ENCODE measurements at regions not wholly inside any gene's neighbourhood (a gene's known extent, or its start where the extent isn't known, plus 50 kb on each side); places are given as distances from the start of the nearest gene placed in this dataset.

- no peak for TF ChIP-seq GATA3 (IDR thresholded peaks at IDR 0.05; ENCODE audit: low read depth, low read length)
- TF ChIP-seq GATA2 (IDR thresholded peaks at IDR 0.05; ENCODE audit: low read depth, low read length), result no peak
These were observed 334.2 kb upstream of the SEMA6D start for GRCh38 chr15:47383102-47383501.

DNA sequence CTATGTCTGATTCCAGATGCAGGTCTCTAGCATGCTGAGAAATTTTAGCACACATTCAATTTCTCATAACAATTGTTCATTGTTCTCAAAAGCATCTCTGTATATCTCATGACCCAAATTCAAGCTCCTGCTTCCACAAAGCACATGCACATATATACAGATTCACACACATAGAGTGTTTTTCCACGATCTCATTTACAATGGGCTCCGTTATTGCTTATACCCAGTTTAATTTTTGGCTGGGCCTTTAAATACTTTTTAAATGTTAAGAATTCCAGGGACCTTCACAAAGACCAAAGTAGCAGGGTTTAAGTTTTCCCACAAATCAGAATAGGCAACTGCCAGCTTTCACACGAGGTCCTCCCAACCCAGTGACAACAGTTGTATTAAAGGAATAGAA lies 333.5 kb upstream of the SEMA6D start:
- TF ChIP-seq GATA2 (IDR thresholded peaks at IDR 0.05; ENCODE audit: low read depth, low read length) (no peak), GATA3 (IDR thresholded peaks at IDR 0.05; ENCODE audit: low read depth, low read length) (no peak)

GRCh38 chr15:47384341-47384740 lies 333.0 kb upstream of the SEMA6D start:
- TF ChIP-seq GATA2 (IDR thresholded peaks at IDR 0.05; ENCODE audit: low read depth, low read length) (no peak), GATA3 (IDR thresholded peaks at IDR 0.05; ENCODE audit: low read depth, low read length) (no peak)

- no peak for TF ChIP-seq GATA2 (IDR thresholded peaks at IDR 0.05; ENCODE audit: low read depth, low read length)
- TF ChIP-seq GATA3 (IDR thresholded peaks at IDR 0.05; ENCODE audit: low read depth, low read length), result no peak
These were observed 332.5 kb upstream of the SEMA6D start for GRCh38 chr15:47384776-47385175.

- TF ChIP-seq GATA3 (IDR thresholded peaks at IDR 0.05; ENCODE audit: low read depth, low read length), result no peak
- no peak for TF ChIP-seq GATA2 (IDR thresholded peaks at IDR 0.05; ENCODE audit: low read depth, low read length)
These were observed 330.8 kb upstream of the SEMA6D start for GRCh38 chr15:47386459-47386858.

DNA sequence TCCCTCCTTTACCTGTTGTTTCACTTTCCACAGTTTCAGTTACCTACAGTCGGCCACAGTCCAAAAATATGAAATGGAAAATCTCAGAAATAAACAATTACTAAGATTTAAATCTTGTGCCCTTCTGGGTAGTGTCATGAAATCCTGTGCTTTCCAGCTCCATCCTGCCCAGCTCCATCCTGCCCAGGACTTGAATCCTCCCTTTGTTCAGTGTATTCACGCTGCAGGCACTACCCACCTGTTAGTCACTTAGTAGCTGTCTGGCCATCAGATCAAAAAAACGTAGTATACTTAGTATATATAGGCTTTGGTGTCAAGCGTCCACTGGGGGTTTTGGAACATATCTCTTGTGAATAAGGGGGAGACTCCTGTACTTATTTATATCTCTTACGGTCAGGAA lies 329.0 kb upstream of the SEMA6D start:
- TF ChIP-seq GATA2 (IDR thresholded peaks at IDR 0.05; ENCODE audit: low read depth, low read length), result no peak; the same call in 1 of the 2 replicates
- TF ChIP-seq GATA3 (IDR thresholded peaks at IDR 0.05; ENCODE audit: low read depth, low read length), result no peak

DNA sequence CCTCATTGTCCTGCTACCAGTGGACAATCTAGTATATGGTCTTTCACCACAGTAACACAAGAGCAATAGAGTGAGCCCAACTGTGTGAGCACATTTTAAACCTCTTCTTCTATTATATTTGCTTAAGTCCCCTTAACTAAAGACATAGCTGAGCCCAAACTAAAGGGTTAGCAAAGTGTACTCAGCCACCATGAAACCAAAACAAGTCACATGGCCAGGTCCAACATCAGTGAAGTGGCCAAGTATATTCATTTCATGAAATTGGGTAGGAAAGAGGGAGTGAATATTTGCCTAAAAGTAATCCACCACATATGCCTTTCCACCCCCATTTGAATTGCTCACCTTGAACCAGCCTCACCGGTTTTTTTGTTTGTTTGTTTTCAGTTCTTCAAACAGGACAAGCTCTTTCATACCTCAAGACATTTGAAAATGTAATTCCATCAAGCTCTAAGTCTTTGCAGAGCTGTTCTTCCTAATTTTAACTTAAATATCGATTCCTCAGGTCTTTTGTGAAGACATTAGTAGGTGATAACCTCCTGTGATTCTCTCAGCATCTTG lies 327.0 kb upstream of the SEMA6D start:
- TF ChIP-seq GATA2 (IDR thresholded peaks at IDR 0.05; ENCODE audit: low read depth, low read length) (no peak), GATA3 (IDR thresholded peaks at IDR 0.05; ENCODE audit: low read depth, low read length) (no peak)

- TF ChIP-seq GATA2 (IDR thresholded peaks at IDR 0.05; ENCODE audit: low read depth, low read length) (no peak), GATA3 (IDR thresholded peaks at IDR 0.05; ENCODE audit: low read depth, low read length) (no peak)
These were observed 323.0 kb upstream of the SEMA6D start for GRCh38 chr15:47394286-47394809.

GRCh38 chr15:47395076-47395475 lies 322.2 kb upstream of the SEMA6D start:
- TF ChIP-seq GATA3 (IDR thresholded peaks at IDR 0.05; ENCODE audit: low read depth, low read length), result no peak
- TF ChIP-seq GATA2 (IDR thresholded peaks at IDR 0.05; ENCODE audit: low read depth, low read length), result no peak

GRCh38 chr15:47397655-47398054 lies 319.6 kb upstream of the SEMA6D start:
- TF ChIP-seq GATA3 (IDR thresholded peaks at IDR 0.05; ENCODE audit: low read depth, low read length), result no peak
- no peak for TF ChIP-seq GATA2 (IDR thresholded peaks at IDR 0.05; ENCODE audit: low read depth, low read length)

GRCh38 chr15:47398132-47398531 lies 319.2 kb upstream of the SEMA6D start:
- TF ChIP-seq GATA2 (IDR thresholded peaks at IDR 0.05; ENCODE audit: low read depth, low read length), result peak; percentile 91
- peak; percentile 96 for TF ChIP-seq GATA3 (IDR thresholded peaks at IDR 0.05; ENCODE audit: low read depth, low read length)

DNA sequence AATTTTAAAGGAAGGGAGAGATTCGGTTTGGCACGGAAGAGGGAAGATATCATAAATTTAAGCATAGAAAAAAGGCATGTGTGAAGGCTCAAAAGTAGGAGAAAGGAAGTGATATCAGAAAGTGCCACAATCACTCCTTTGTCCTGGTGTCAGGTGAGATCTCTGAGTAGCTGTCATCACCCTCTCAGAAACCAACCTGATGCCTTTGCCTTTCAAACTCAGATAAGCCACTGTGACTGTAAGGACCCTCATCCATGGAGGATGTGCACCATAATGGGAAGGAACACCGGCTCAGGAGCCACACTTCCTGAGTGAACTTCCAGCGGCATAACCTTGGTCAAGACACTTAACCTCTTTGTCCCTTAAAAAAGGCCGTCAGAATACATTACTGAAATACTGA lies 318.7 kb upstream of the SEMA6D start:
- no peak for TF ChIP-seq GATA2 (IDR thresholded peaks at IDR 0.05; ENCODE audit: low read depth, low read length)
- no peak for TF ChIP-seq GATA3 (IDR thresholded peaks at IDR 0.05; ENCODE audit: low read depth, low read length)

DNA sequence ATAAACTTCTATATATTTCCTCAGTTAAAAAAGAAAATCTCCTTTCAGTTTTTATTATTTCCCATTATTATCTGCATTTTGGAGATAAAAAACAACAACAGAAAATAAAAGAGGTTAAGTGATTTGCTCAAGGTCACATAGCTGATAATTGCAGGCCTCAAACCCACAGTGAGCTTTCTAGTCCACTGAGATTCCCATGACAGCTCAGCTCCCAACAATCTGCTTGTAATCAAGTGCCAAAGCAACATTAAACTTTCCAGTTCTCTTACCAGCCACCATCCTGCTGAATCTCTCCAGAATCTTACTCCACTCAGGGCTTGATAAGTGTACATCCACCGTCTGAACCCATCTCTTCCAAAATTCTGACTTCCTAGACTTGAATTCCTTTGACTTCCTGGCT lies 318.2 kb upstream of the SEMA6D start:
- TF ChIP-seq GATA2 (IDR thresholded peaks at IDR 0.05; ENCODE audit: low read depth, low read length) (no peak), GATA3 (IDR thresholded peaks at IDR 0.05; ENCODE audit: low read depth, low read length) (no peak)

DNA sequence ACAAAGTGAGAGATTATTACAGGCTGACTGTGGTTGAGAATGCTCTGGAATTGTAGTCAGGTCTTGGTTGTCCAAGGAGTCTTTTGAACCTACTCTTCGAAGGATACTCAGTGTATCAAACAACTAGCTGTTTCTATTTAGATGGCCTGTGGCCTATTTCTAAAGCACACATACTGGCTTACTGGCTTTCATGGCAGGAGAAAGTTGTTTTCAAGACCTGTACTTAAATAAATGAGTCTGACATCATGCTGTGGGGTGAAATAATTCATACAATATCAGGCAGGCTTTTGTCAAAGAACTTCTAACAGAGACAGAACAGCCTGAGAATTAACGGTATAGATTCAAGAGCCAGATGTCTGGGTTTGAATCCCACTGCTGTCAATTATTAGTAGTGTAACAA lies 316.7 kb upstream of the SEMA6D start:
- TF ChIP-seq GATA2 (IDR thresholded peaks at IDR 0.05; ENCODE audit: low read depth, low read length) (no peak), GATA3 (IDR thresholded peaks at IDR 0.05; ENCODE audit: low read depth, low read length) (no peak)

DNA sequence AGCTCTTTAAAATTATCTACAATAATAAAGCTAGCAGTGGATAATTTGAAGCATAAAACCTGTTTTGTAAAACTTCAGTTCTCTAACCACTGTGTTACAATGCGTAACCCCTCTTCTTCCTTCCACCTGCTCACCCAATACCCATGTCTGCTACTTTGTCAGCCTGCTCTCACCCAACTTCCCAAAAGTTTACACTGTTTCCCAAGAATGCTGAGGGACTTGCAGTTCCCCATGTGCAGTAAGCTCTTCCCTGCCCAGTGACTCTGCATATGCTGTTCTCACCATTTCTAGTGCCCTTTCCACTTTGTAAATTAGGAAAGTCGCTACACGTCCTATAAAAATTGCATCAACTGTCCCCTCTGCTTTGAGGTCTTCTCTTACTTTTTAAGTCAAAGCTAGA lies 315.9 kb upstream of the SEMA6D start:
- TF ChIP-seq GATA2 (IDR thresholded peaks at IDR 0.05; ENCODE audit: low read depth, low read length) (no peak), GATA3 (IDR thresholded peaks at IDR 0.05; ENCODE audit: low read depth, low read length) (no peak)

DNA sequence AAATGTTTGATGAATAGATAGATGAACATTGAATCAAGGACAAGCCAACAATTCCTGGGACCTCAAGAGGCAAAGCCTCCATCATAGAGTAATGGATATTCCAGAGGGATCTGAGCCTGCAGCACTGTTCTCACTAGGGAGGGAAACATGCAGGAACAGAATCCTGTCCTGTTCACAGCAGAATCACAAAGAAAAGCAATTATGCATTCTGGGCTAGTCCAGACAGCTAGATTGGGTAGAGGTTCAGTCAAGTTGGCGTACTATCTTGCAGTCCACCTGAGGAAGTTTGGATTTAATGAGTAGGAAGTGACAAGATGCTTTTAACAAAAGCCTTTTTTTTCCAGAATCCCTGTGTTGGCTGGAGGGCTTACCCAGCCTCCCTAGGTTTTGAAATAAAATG lies 314.5 kb upstream of the SEMA6D start:
- TF ChIP-seq GATA3 (IDR thresholded peaks at IDR 0.05; ENCODE audit: low read depth, low read length) (no peak), GATA2 (IDR thresholded peaks at IDR 0.05; ENCODE audit: low read depth, low read length) (no peak)
